IPS DF 4.7 (cell line): ENCODE measurements at regions not wholly inside any gene's neighbourhood (a gene's known extent, or its start where the extent isn't known, plus 50 kb on each side); places are given as distances from the start of the nearest gene placed in this dataset.
"Not testable (repeated sequence)": the region's sequence is repeated elsewhere in the genome, so short reads cannot be mapped to it uniquely, and the experiment has no call there.

Experiments
- DNase-seq: peaks from one replicate; pipeline ENCODE4 v3.0.0-alpha.2; 2013; ENCODE audit warnings: low spot score; ENCODE audit errors: extremely low read depth

GRCh38 chr4:165814256-165815020 is 58.6 kb upstream of the TLL1 start:
- DNase-seq, result no peak

- DNase-seq, result not testable (repeated sequence)
These were observed 53.9 kb upstream of the TLL1 start for GRCh38 chr4:165819126-165819525.
